H9 (cell line): ENCODE measurements at regions not wholly inside any gene's neighbourhood (a gene's known extent, or its start where the extent isn't known, plus 50 kb on each side); places are given as distances from the start of the nearest gene placed in this dataset.

Source experiments
- DNase-seq: peaks from one replicate; pipeline ENCODE4 v3.0.0-alpha.2; 2017
- H2AFZ ChIP-seq: one replicate; pipeline ENCODE4 v1.6.1; 2013; ENCODE audit warnings: mild to moderate bottlenecking, low read length, control low read depth, moderate library complexity
- H2AK5ac ChIP-seq: 2 replicates; pipeline ENCODE4 v1.6.1; 2013; ENCODE audit warnings: low read length, control low read depth, mixed read lengths; ENCODE audit not compliant: insufficient read length
- H2BK120ac ChIP-seq: one replicate; pipeline ENCODE4 v1.6.1; 2013; ENCODE audit warnings: low read depth, mild to moderate bottlenecking, low read length, control low read depth, inconsistent platforms; ENCODE audit not compliant: poor library complexity, severe bottlenecking
- H2BK12ac ChIP-seq: 2 replicates; pipeline ENCODE4 v1.6.1; 2013; ENCODE audit warnings: low read length, control low read depth, mixed read lengths, low read depth; ENCODE audit not compliant: insufficient read length
- H2BK15ac ChIP-seq: 2 replicates; pipeline ENCODE4 v1.6.1; 2013; ENCODE audit warnings: low read depth, low read length, control low read depth
- H2BK20ac ChIP-seq: one replicate; pipeline ENCODE4 v1.6.1; 2013; ENCODE audit warnings: low read depth, mild to moderate bottlenecking, low read length, control low read depth, inconsistent platforms; ENCODE audit not compliant: poor library complexity, severe bottlenecking
- H2BK5ac ChIP-seq: 2 replicates; pipeline ENCODE4 v1.6.1; 2013; ENCODE audit warnings: low read length, control low read depth, mixed read lengths; ENCODE audit not compliant: insufficient read length
- H3K14ac ChIP-seq: 2 replicates; pipeline ENCODE4 v1.6.1; 2013; ENCODE audit warnings: low read length, control low read depth; ENCODE audit not compliant: insufficient read depth
- H3K18ac ChIP-seq: 2 replicates; pipeline ENCODE4 v1.6.1; 2013; ENCODE audit warnings: low read depth, mild to moderate bottlenecking, mixed read lengths, low read length, control low read depth; ENCODE audit not compliant: insufficient read length
- H3K23ac ChIP-seq: 2 replicates; pipeline ENCODE4 v1.6.1; 2013; ENCODE audit warnings: low read length, control low read depth, mixed read lengths, low read depth; ENCODE audit not compliant: insufficient read length
- H3K23me2 ChIP-seq: 2 replicates; pipeline ENCODE4 v1.6.1; 2013; ENCODE audit warnings: low read depth, mild to moderate bottlenecking, mixed read lengths, low read length, control low read depth; ENCODE audit not compliant: insufficient read length, poor library complexity, severe bottlenecking
- H3K27ac ChIP-seq: 2 replicates; pipeline ENCODE4 v1.5.1; 2013; ENCODE audit warnings: low read length, control low read depth, mixed read lengths, low read depth; ENCODE audit not compliant: insufficient read length
- H3K27me3 ChIP-seq: 2 replicates; pipeline ENCODE4 v1.6.1; 2013; ENCODE audit warnings: low read length, control low read depth, inconsistent platforms; ENCODE audit not compliant: insufficient read depth
- H3K4ac ChIP-seq: 2 replicates; pipeline ENCODE4 v1.6.1; 2013; ENCODE audit warnings: low read depth, mild to moderate bottlenecking, control low read depth, inconsistent platforms, low read length, moderate library complexity
- H3K4me1 ChIP-seq: 2 replicates; pipeline ENCODE4 v1.6.1; 2013; ENCODE audit warnings: low read length, control low read depth, inconsistent platforms; ENCODE audit not compliant: insufficient read depth
- H3K4me2 ChIP-seq: 2 replicates; pipeline ENCODE4 v1.6.1; 2013; ENCODE audit warnings: low read length, control low read depth, mixed read lengths; ENCODE audit not compliant: insufficient read length, insufficient read depth
- H3K56ac ChIP-seq: 2 replicates; pipeline ENCODE4 v1.6.1; 2013; ENCODE audit warnings: low read depth, mild to moderate bottlenecking, mixed read lengths, low read length, control low read depth; ENCODE audit not compliant: insufficient read length
- H3K79me1 ChIP-seq: 2 replicates; pipeline ENCODE4 v1.6.1; 2013; ENCODE audit warnings: low read depth, mild to moderate bottlenecking, moderate library complexity, low read length, control low read depth, inconsistent platforms; ENCODE audit not compliant: insufficient read depth, poor library complexity, severe bottlenecking
- H3K79me2 ChIP-seq: 2 replicates; pipeline ENCODE4 v1.6.1; 2013; ENCODE audit warnings: low read length, control low read depth, inconsistent platforms; ENCODE audit not compliant: insufficient read depth
- H3K9ac ChIP-seq: 2 replicates; pipeline ENCODE4 v1.6.1; 2013; ENCODE audit warnings: low read length, control low read depth, mixed read lengths; ENCODE audit not compliant: insufficient read length; ENCODE audit errors: extremely low read depth
- H3K9me3 ChIP-seq: one replicate; pipeline ENCODE4 v1.6.1; 2013; ENCODE audit warnings: low read depth, low read length, inconsistent platforms; ENCODE audit not compliant: control insufficient read depth
- H3T11ph ChIP-seq: one replicate; pipeline ENCODE4 v1.6.1; 2013; ENCODE audit warnings: mild to moderate bottlenecking, low read length, control low read depth, inconsistent platforms
- H4K20me1 ChIP-seq: one replicate; pipeline ENCODE4 v1.6.1; 2013; ENCODE audit not compliant: control insufficient read depth, insufficient read length, insufficient read depth
- H4K5ac ChIP-seq: 2 replicates; pipeline ENCODE4 v1.6.1; 2013; ENCODE audit warnings: low read depth, mild to moderate bottlenecking, mixed read lengths, low read length, control low read depth; ENCODE audit not compliant: insufficient read length
- H4K8ac ChIP-seq: replicated peaks from 2 replicates; pipeline ENCODE4 v1.6.1; 2013; ENCODE audit warnings: low read length, control low read depth, mixed read lengths, low read depth; ENCODE audit not compliant: insufficient read length
- H4K91ac ChIP-seq: 2 replicates; pipeline ENCODE4 v1.6.1; 2013; ENCODE audit warnings: low read depth, mild to moderate bottlenecking, moderate library complexity, mixed read lengths, low read length, control low read depth; ENCODE audit not compliant: insufficient read length
- H3K27ac Mint-ChIP-seq, 3 experiments: 2 replicates in 2 of 3; 3 replicates in 1 of 3; pipeline ENCODE4 v1.8.0; 2020 to 2021; ENCODE audit warnings: mixed read lengths in 3 of 3, mild to moderate bottlenecking in 1 of 3, moderate library complexity in 1 of 3
- H3K27me3 Mint-ChIP-seq: 2 replicates; pipeline ENCODE4 v1.8.0; 2021; ENCODE audit warnings: low read depth, mild to moderate bottlenecking, moderate library complexity, mixed read lengths
- H3K36me3 Mint-ChIP-seq, 3 experiments: 2 replicates in 2 of 3; 3 replicates in 1 of 3; pipeline ENCODE4 v1.8.0; 2020 to 2021; ENCODE audit warnings: low read depth in 3 of 3, mixed read lengths in 3 of 3; ENCODE audit not compliant: insufficient read depth in 1 of 3
- H3K4me1 Mint-ChIP-seq, 2 experiments: 2 replicates each; pipeline ENCODE4 v1.8.0; 2020; ENCODE audit warnings: mixed read lengths in 2 of 2
- H3K4me3 Mint-ChIP-seq, 2 experiments: 2 replicates in 1 of 2; 3 replicates in 1 of 2; pipeline ENCODE4 v1.8.0; 2020 to 2021; ENCODE audit warnings: mild to moderate bottlenecking in 2 of 2, mixed read lengths in 2 of 2, moderate library complexity in 1 of 2
- H3K9me3 Mint-ChIP-seq, 2 experiments: 2 replicates in 1 of 2; 3 replicates in 1 of 2; pipeline ENCODE4 v1.8.0; 2020; ENCODE audit warnings: mild to moderate bottlenecking in 2 of 2, mixed read lengths in 2 of 2, moderate library complexity in 1 of 2
- CTCF ChIP-seq: fragments of 200-600 bp; sonication (generic); conservative IDR thresholded peaks from 3 replicates; pipeline ENCODE4 v1.8.0; 2021; ENCODE audit warnings: antibody characterized with exemption, mild to moderate bottlenecking
- WGBS: extraction: QIAGEN DNeasy Blood & Tissue Kit; methylation state at CpG from one replicate; pipeline ENCODE4 v1.1.7; 2013; ENCODE audit warnings: missing lambda C conversion rate, low lambda C conversion rate, mixed read lengths; ENCODE audit not compliant: insufficient read length; ENCODE audit errors: extremely low coverage; 5-methylcytosine and 5-hydroxymethylcytosine counted together

GRCh38 chr18:48475635-48476549 is 62.9 kb upstream of the CTIF start:
- Mint-ChIP-seq H3K36me3 (no peaks in the 10 kb centered on the region), H3K9me3 (peaks cover 0 to 5% of the 10 kb centered on the region in 2 experiments; a peak in 4 of 5 replicates), H3K27ac (no peak overlapping the region), H3K4me3 (no peak overlapping the region), H3K27me3 (peaks cover 9% of the 10 kb centered on the region), H3K4me1 (no peaks in the 10 kb centered on the region)
- peak; percentile 92 for TF ChIP-seq CTCF
- DNase-seq = peak; percentile 81
- Histone ChIP-seq H3T11ph (no peak overlapping the region), H2AK5ac (no peak overlapping the region), H3K23me2 (no peaks in the 10 kb centered on the region), H3K27ac (no peak overlapping the region), H3K18ac (no peak overlapping the region), H3K27me3 (no peaks in the 10 kb centered on the region), H2AFZ (no peak overlapping the region), H4K5ac (no peak overlapping the region), H3K4me2 (no peak overlapping the region), H3K9me3 (no peaks in the 10 kb centered on the region), H3K4ac (no peak overlapping the region), H3K56ac (no peak overlapping the region), H3K4me1 (no peaks in the 10 kb centered on the region), H4K20me1 (no peaks in the 10 kb centered on the region), H4K8ac (no peak overlapping the region), H2BK20ac (no peak overlapping the region), H3K79me1 (no peaks in the 10 kb centered on the region), H2BK5ac (no peak overlapping the region), H3K14ac (no peak overlapping the region), H2BK12ac (no peak overlapping the region), H2BK15ac (no peak overlapping the region), H3K23ac (no peak overlapping the region), H3K79me2 (no peaks in the 10 kb centered on the region), H4K91ac (no peak overlapping the region), H2BK120ac (no peak overlapping the region), H3K9ac (no peak overlapping the region)
- WGBS = no CpG with 5 or more reads among the region's 8 CpGs
